ENCODE measurements at regions not wholly inside any gene's neighbourhood (a gene's known extent, or its start where the extent isn't known, plus 50 kb on each side); places are given as distances from the start of the nearest gene placed in this dataset.
"Not testable (repeated sequence)": the region's sequence is repeated elsewhere in the genome, so short reads cannot be mapped to it uniquely, and the experiment has no call there.

- TF ChIP-seq CTCF (conservative IDR thresholded peaks at IDR 0.05; ENCODE audit: low read length); EZH2phosphoT487 (IDR thresholded peaks at IDR 0.05; ENCODE audit: borderline replicate concordance): not testable (repeated sequence)
Observed at GRCh38 chr3:137153046-137153445, 195.3 kb downstream of the IL20RB start.
